HCT116 (cell line): ENCODE measurements at regions not wholly inside any gene's neighbourhood (a gene's known extent, or its start where the extent isn't known, plus 50 kb on each side); places are given as distances from the start of the nearest gene placed in this dataset.

Source experiments
- ATAC-seq: fragments of 200-7000 bp; cut with Tn5 transposase; 2 replicates; pipeline ENCODE4 v1.9.1; 2020; ENCODE audit warnings: mild to moderate bottlenecking, moderate library complexity
- BruUV-seq: library from RNA; stranded (reverse); fragments of 400-500 nt; replicated peaks from 2 replicates; lab custom pipeline; 2021; lab: Mats Ljungman, UMichigan
- CTCF ChIA-PET: fragments of 300-600 bp; sonication (Branson Sonifier 250); formaldehyde crosslinking; loops from one replicate; lab custom pipeline; 2021; ENCODE audit warnings: antibody characterized with exemption; lab: Charles Lee
- POLR2A ChIA-PET: fragments of 300-600, 350-600 bp; sonication (Branson Sonifier 250); formaldehyde crosslinking; loops from one replicate; lab custom pipeline; 2021; ENCODE audit warnings: antibody characterized with exemption; lab: Charles Lee
- RAD21 ChIA-PET, 2 experiments: fragments of 300-600 bp; sonication (Branson Sonifier 250); formaldehyde crosslinking; loops; one replicate each; lab custom pipeline; 2023; ENCODE audit warnings: low total read pairs in 2 of 2; ENCODE audit not compliant: uncharacterized antibody in 2 of 2, unreplicated experiment in 2 of 2, low non-redundant PET in 1 of 2; lab: Charles Lee
- DNase-seq: peaks from one replicate; pipeline ENCODE4 v3.0.0-alpha.2; 2010; ENCODE audit warnings: low read depth, low spot score
- H2AFZ ChIP-seq: fragments of 200-600 bp; shearing (Covaris generic), sonication (generic); 2 replicates; pipeline ENCODE4 v1.6.1; 2017; ENCODE audit warnings: low read depth, mixed run types, mixed read lengths, antibody characterized with exemption, low read length; ENCODE audit not compliant: poor library complexity, severe bottlenecking
- H3K27ac ChIP-seq: 2 replicates; pipeline ENCODE4 v1.5.1; 2012; ENCODE audit warnings: low read depth, low read length
- H3K27me3 ChIP-seq: fragments of 200-600 bp; sonication (generic); 2 replicates; pipeline ENCODE4 v1.6.1; 2016; ENCODE audit warnings: mixed run types, low read length, mixed read lengths; ENCODE audit not compliant: insufficient read depth
- H3K36me3 ChIP-seq, 2 experiments: fragments of 200-500 bp in 1 of 2; fragments of 200-600 bp in 1 of 2; sonication (Bioruptor generic) in 1 of 2; sonication (generic) in 1 of 2; 2 replicates each; pipeline versions ENCODE4 v1.5.1 to v1.6.1; 2014 to 2016; ENCODE audit warnings: low read length in 2 of 2, inconsistent platforms in 1 of 2, mixed read lengths in 1 of 2, mixed run types in 1 of 2; ENCODE audit not compliant: insufficient read depth in 2 of 2, control insufficient read depth in 1 of 2
- H3K4me1 ChIP-seq, 2 experiments: fragments of 200-600 bp in 1 of 2; sonication (generic) in 1 of 2; 2 replicates each; pipeline versions ENCODE4 v1.5.1 to v1.6.1; 2012 to 2017; ENCODE audit warnings: low read length in 2 of 2, inconsistent platforms in 1 of 2, mild to moderate bottlenecking in 1 of 2, mixed read lengths in 1 of 2, mixed run types in 1 of 2, moderate library complexity in 1 of 2; ENCODE audit not compliant: insufficient read depth in 2 of 2, control insufficient read depth in 1 of 2
- H3K4me2 ChIP-seq: fragments of 200-600 bp; sonication (generic); 2 replicates; pipeline ENCODE4 v1.6.1; 2017; ENCODE audit warnings: mixed run types, low read length, mixed read lengths
- H3K4me3 ChIP-seq, 2 experiments: fragments of 200-600 bp in 1 of 2; sonication (generic) in 1 of 2; replicated peaks in 1 of 2; 2 replicates each; pipeline ENCODE4 v1.5.1; 2011 to 2016; ENCODE audit warnings: low read length in 2 of 2, control low read depth in 1 of 2, low read depth in 1 of 2, mild to moderate bottlenecking in 1 of 2, mixed read lengths in 1 of 2, mixed run types in 1 of 2
- H3K79me2 ChIP-seq: fragments of 200-600 bp; sonication (generic); 2 replicates; pipeline ENCODE4 v1.6.1; 2017; ENCODE audit warnings: mild to moderate bottlenecking, mixed run types, low read length, moderate library complexity, mixed read lengths; ENCODE audit not compliant: insufficient read depth
- H3K9ac ChIP-seq: fragments of 200-600 bp; sonication (generic); 2 replicates; pipeline ENCODE4 v1.6.1; 2016; ENCODE audit warnings: low read length, mixed read lengths
- H3K9me2 ChIP-seq: fragments of 200-600 bp; sonication (generic), shearing (Covaris generic); 2 replicates; pipeline ENCODE4 v1.6.1; 2017; ENCODE audit warnings: mixed run types, mild to moderate bottlenecking, moderate library complexity; ENCODE audit not compliant: insufficient read depth
- H3K9me3 ChIP-seq, 2 experiments: fragments of 200-500 bp in 1 of 2; fragments of 200-600 bp in 1 of 2; sonication (Bioruptor generic) in 1 of 2; sonication (generic) in 1 of 2; 2 replicates each; pipeline ENCODE4 v1.6.1; 2014 to 2017; ENCODE audit warnings: low read length in 2 of 2, mixed read lengths in 2 of 2, inconsistent platforms in 1 of 2, low read depth in 1 of 2, mild to moderate bottlenecking in 1 of 2, mixed run types in 1 of 2, moderate library complexity in 1 of 2; ENCODE audit not compliant: control insufficient read depth in 1 of 2, insufficient read depth in 1 of 2
- H4K20me1 ChIP-seq: fragments of 200-600 bp; sonication (generic), shearing (Covaris generic); 2 replicates; pipeline ENCODE4 v1.6.1; 2017; ENCODE audit warnings: mixed run types, mild to moderate bottlenecking, moderate library complexity; ENCODE audit not compliant: insufficient read depth
- ELF1 ChIP-seq: IDR thresholded peaks from 2 replicates; pipeline ENCODE4 v1.6.1; 2012; ENCODE audit warnings: low read depth, borderline replicate concordance
- EZH2 ChIP-seq: fragments of 200-600 bp; sonication (generic); IDR thresholded peaks from 2 replicates; pipeline ENCODE4 v1.6.1; 2017; ENCODE audit warnings: antibody characterized with exemption, mixed run types
- EZH2phosphoT487 ChIP-seq: fragments of 200-600 bp; IDR thresholded peaks from 2 replicates; pipeline ENCODE4 v1.6.1; 2018; ENCODE audit warnings: antibody characterized with exemption, borderline replicate concordance
- FOSL1 ChIP-seq: IDR thresholded peaks from 2 replicates; pipeline ENCODE4 v1.6.1; 2012; ENCODE audit warnings: low read depth
- JUND ChIP-seq: IDR thresholded peaks from 2 replicates; pipeline ENCODE4 v1.6.1; 2012
- POLR2A ChIP-seq: IDR thresholded peaks from 2 replicates; pipeline ENCODE4 v1.7.0; 2011; ENCODE audit warnings: borderline replicate concordance; ENCODE audit not compliant: insufficient read depth, insufficient read length; ENCODE audit errors: extremely low read depth
- RAD21 ChIP-seq: IDR thresholded peaks from 2 replicates; pipeline ENCODE4 v1.6.1; 2012; ENCODE audit warnings: low read depth, mild to moderate bottlenecking
- SIN3A ChIP-seq: IDR thresholded peaks from 2 replicates; pipeline ENCODE4 v1.6.1; 2012; ENCODE audit warnings: low read depth
- SRF ChIP-seq: IDR thresholded peaks from 2 replicates; pipeline ENCODE4 v1.6.1; 2012; ENCODE audit warnings: low read depth
- TCF7L2 ChIP-seq: IDR thresholded peaks from 2 replicates; pipeline ENCODE4 v1.7.0; 2011; ENCODE audit warnings: borderline replicate concordance, inconsistent platforms; ENCODE audit not compliant: insufficient read depth, insufficient read length; ENCODE audit errors: extremely low read depth
- ZBTB33 ChIP-seq: IDR thresholded peaks from 2 replicates; pipeline ENCODE4 v1.6.1; 2011; ENCODE audit warnings: mild to moderate bottlenecking, low read length, moderate library complexity; ENCODE audit not compliant: insufficient replicate concordance; ENCODE audit errors: extremely low read depth
- ZNF274 ChIP-seq: fragments of 200-500 bp; sonication (Bioruptor generic); IDR thresholded peaks from 2 replicates; pipeline ENCODE4 v1.6.1; 2014; ENCODE audit warnings: mild to moderate bottlenecking, low read depth, low read length, inconsistent platforms
- intact Hi-C: fragments of 100-400 bp; cut with micrococcal nuclease; formaldehyde crosslinking; loops from 2 replicates; pipeline ENCODE4 v1.10.0; 2022
- TF ChIP-seq, protein P1 (sequence below), 3 experiments: fragments of 200-600 bp in 1 of 3; sonication (generic) in 1 of 3; IDR thresholded peaks in 2 of 3; conservative IDR thresholded peaks in 1 of 3; 2 replicates each; pipeline ENCODE4 v1.5.1; 2012 to 2017; ENCODE audit warnings: low read depth in 2 of 3, low read length in 2 of 3, antibody characterized with exemption in 1 of 3, borderline replicate concordance in 1 of 3, control low read depth in 1 of 3, mild to moderate bottlenecking in 1 of 3, mixed read lengths in 1 of 3, mixed run types in 1 of 3, moderate library complexity in 1 of 3; ENCODE audit not compliant: insufficient read depth in 1 of 3
- TF ChIP-seq, protein P2 (sequence below): IDR thresholded peaks from 2 replicates; pipeline ENCODE4 v1.6.1; 2012; ENCODE audit warnings: low read depth
- TF ChIP-seq, protein P3 (sequence below): IDR thresholded peaks from 2 replicates; pipeline ENCODE4 v1.6.1; 2012

- H3K4me1 ChIP-seq, result peaks cover 15 to 24% of the 10 kb centered on the region in 2 experiments
- intact Hi-C loops, result no loop called here
- H3K27ac ChIP-seq, result no peak overlapping the region
- no peak overlapping the region for H2AFZ ChIP-seq
- RAD21 ChIA-PET, result no interaction called here
- H3K36me3 ChIP-seq, result no peaks in the 10 kb centered on the region
- peaks cover 17% of the 10 kb centered on the region for H3K79me2 ChIP-seq
- H3K4me3 ChIP-seq, result no peak overlapping the region
- BruUV-seq, result no TSS peak
- CTCF ChIA-PET, result no interaction called here
- DNase-seq, result no peak
- H3K9me3 ChIP-seq, result no peaks in the 10 kb centered on the region
- no peaks in the 10 kb centered on the region for H3K9me2 ChIP-seq
- no peaks in the 10 kb centered on the region for H3K27me3 ChIP-seq
- ATAC-seq, result no peak
- TF ChIP-seq JUND (no peak), POLR2A (no peak), SIN3A (no peak), EZH2phosphoT487 (no peak), FOSL1 (no peak), RAD21 (no peak), TCF7L2 (no peak), ZBTB33 (no peak), ZNF274 (no peak), EZH2 (no peak), SRF (no peak), ELF1 (no peak)
- TF ChIP-seq, protein P1, sequence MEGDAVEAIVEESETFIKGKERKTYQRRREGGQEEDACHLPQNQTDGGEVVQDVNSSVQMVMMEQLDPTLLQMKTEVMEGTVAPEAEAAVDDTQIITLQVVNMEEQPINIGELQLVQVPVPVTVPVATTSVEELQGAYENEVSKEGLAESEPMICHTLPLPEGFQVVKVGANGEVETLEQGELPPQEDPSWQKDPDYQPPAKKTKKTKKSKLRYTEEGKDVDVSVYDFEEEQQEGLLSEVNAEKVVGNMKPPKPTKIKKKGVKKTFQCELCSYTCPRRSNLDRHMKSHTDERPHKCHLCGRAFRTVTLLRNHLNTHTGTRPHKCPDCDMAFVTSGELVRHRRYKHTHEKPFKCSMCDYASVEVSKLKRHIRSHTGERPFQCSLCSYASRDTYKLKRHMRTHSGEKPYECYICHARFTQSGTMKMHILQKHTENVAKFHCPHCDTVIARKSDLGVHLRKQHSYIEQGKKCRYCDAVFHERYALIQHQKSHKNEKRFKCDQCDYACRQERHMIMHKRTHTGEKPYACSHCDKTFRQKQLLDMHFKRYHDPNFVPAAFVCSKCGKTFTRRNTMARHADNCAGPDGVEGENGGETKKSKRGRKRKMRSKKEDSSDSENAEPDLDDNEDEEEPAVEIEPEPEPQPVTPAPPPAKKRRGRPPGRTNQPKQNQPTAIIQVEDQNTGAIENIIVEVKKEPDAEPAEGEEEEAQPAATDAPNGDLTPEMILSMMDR (IDR thresholded peaks at IDR 0.05 in 2 of 3, conservative IDR thresholded peaks at IDR 0.05 in 1 of 3; ENCODE audit: borderline replicate concordance in 1 of 3, insufficient read depth in 1 of 3, low read depth in 2 of 3, low read length in 2 of 3), result no peak
- TF ChIP-seq, protein P2, sequence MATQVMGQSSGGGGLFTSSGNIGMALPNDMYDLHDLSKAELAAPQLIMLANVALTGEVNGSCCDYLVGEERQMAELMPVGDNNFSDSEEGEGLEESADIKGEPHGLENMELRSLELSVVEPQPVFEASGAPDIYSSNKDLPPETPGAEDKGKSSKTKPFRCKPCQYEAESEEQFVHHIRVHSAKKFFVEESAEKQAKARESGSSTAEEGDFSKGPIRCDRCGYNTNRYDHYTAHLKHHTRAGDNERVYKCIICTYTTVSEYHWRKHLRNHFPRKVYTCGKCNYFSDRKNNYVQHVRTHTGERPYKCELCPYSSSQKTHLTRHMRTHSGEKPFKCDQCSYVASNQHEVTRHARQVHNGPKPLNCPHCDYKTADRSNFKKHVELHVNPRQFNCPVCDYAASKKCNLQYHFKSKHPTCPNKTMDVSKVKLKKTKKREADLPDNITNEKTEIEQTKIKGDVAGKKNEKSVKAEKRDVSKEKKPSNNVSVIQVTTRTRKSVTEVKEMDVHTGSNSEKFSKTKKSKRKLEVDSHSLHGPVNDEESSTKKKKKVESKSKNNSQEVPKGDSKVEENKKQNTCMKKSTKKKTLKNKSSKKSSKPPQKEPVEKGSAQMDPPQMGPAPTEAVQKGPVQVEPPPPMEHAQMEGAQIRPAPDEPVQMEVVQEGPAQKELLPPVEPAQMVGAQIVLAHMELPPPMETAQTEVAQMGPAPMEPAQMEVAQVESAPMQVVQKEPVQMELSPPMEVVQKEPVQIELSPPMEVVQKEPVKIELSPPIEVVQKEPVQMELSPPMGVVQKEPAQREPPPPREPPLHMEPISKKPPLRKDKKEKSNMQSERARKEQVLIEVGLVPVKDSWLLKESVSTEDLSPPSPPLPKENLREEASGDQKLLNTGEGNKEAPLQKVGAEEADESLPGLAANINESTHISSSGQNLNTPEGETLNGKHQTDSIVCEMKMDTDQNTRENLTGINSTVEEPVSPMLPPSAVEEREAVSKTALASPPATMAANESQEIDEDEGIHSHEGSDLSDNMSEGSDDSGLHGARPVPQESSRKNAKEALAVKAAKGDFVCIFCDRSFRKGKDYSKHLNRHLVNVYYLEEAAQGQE, result no peak
- TF ChIP-seq, protein P3, sequence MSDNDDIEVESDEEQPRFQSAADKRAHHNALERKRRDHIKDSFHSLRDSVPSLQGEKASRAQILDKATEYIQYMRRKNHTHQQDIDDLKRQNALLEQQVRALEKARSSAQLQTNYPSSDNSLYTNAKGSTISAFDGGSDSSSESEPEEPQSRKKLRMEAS, result no peak
- no peaks in the 10 kb centered on the region for H4K20me1 ChIP-seq
- POLR2A ChIA-PET, result no interaction called here
- no peak overlapping the region for H3K9ac ChIP-seq
- H3K4me2 ChIP-seq, result no peak overlapping the region
Observed at GRCh38 chr10:29694121-29694520, 59.4 kb upstream of the SVIL start.
